PC-9 (cell line): ENCODE measurements at regions not wholly inside any gene's neighbourhood (a gene's known extent, or its start where the extent isn't known, plus 50 kb on each side); places are given as distances from the start of the nearest gene placed in this dataset.

Experiments
- BruUV-seq: library from RNA; stranded (reverse); fragments of 400-500 nt; replicated peaks from 2 replicates; lab custom pipeline; 2021; lab: Mats Ljungman, UMichigan
- CTCF ChIA-PET: fragments of 300-600 bp; sonication (Branson Sonifier 250); formaldehyde crosslinking; loops from one replicate; lab custom pipeline; 2022; ENCODE audit warnings: antibody characterized with exemption; lab: Charles Lee
- POLR2A ChIA-PET: fragments of 300-600 bp; sonication (Branson Sonifier 250); formaldehyde crosslinking; loops from one replicate; lab custom pipeline; 2022; ENCODE audit warnings: antibody characterized with exemption; ENCODE audit not compliant: unreplicated experiment; lab: Charles Lee
- DNase-seq, 2 experiments: peaks; one replicate each; pipeline versions ENCODE4 v3.0.0 to v3.0.0-alpha.2; 2015 to 2022; ENCODE audit warnings: mixed read lengths in 1 of 2
- H2AFZ ChIP-seq: fragments of 200-600 bp; sonication (generic); 2 replicates; pipeline ENCODE4 v1.8.1; 2017; ENCODE audit warnings: antibody characterized with exemption
- H3F3A ChIP-seq: fragments of 200-600 bp; sonication (generic); 2 replicates; pipeline ENCODE4 v1.8.1; 2017; ENCODE audit warnings: antibody characterized with exemption, mild to moderate bottlenecking, low read depth; ENCODE audit not compliant: insufficient read depth
- H3K27ac ChIP-seq: fragments of 200-600 bp; sonication (generic); 2 replicates; pipeline ENCODE4 v1.6.1; 2016; ENCODE audit warnings: mixed run types
- H3K27me3 ChIP-seq: fragments of 200-600 bp; sonication (generic); 2 replicates; pipeline ENCODE4 v1.6.1; 2016; ENCODE audit warnings: low read depth, mixed run types; ENCODE audit not compliant: insufficient read depth
- H3K36me3 ChIP-seq: fragments of 200-600 bp; sonication (generic); 2 replicates; pipeline ENCODE4 v1.6.1; 2016; ENCODE audit warnings: low read depth, mixed run types
- H3K4me1 ChIP-seq: fragments of 200-600 bp; sonication (generic); replicated peaks from 2 replicates; pipeline ENCODE4 v1.6.1; 2016; ENCODE audit warnings: mixed run types; ENCODE audit not compliant: insufficient read depth
- H3K4me2 ChIP-seq: fragments of 200-600 bp; sonication (generic); 2 replicates; pipeline ENCODE4 v1.6.1; 2017; ENCODE audit warnings: mixed run types
- H3K4me3 ChIP-seq: fragments of 200-600 bp; sonication (generic); 2 replicates; pipeline ENCODE4 v1.6.1; 2016; ENCODE audit warnings: mixed run types
- H3K79me2 ChIP-seq: fragments of 200-600 bp; sonication (generic); 2 replicates; pipeline ENCODE4 v1.6.1; 2017; ENCODE audit warnings: low read depth, mixed run types
- H3K9me2 ChIP-seq: fragments of 200-600 bp; sonication (generic); 2 replicates; pipeline ENCODE4 v1.8.1; 2017; ENCODE audit warnings: mild to moderate bottlenecking; ENCODE audit not compliant: insufficient read depth
- H3K9me3 ChIP-seq: fragments of 200-600 bp; sonication (generic); 2 replicates; pipeline ENCODE4 v1.8.1; 2016; ENCODE audit warnings: low read depth; ENCODE audit not compliant: insufficient read depth
- H4K20me1 ChIP-seq: fragments of 200-600 bp; sonication (generic); 2 replicates; pipeline ENCODE4 v1.8.1; 2017; ENCODE audit not compliant: insufficient read depth
- CTCF ChIP-seq: fragments of 200-600 bp; sonication (generic); conservative IDR thresholded peaks from 2 replicates; pipeline ENCODE4 v1.6.1; 2017; ENCODE audit warnings: mixed run types, antibody characterized with exemption, mild to moderate bottlenecking, moderate library complexity
- EZH2 ChIP-seq: fragments of 200-600 bp; sonication (generic); IDR thresholded peaks from 2 replicates; pipeline ENCODE4 v1.8.0; 2017; ENCODE audit warnings: antibody characterized with exemption, low read depth
- intact Hi-C: fragments of 100-400 bp; cut with micrococcal nuclease; formaldehyde crosslinking; loops from one replicate; pipeline ENCODE4 v1.10.0; 2022; ENCODE audit not compliant: unreplicated experiment

GRCh38 chr6:110549277-110549676 is 72.9 kb upstream of the SLC22A16 start:
- Histone ChIP-seq H3K4me1 (peaks cover 30% of the 10 kb centered on the region), H3K9me2 (no peaks in the 10 kb centered on the region), H2AFZ (no peak overlapping the region), H3K4me3 (no peak overlapping the region), H3K27me3 (no peaks in the 10 kb centered on the region), H3K4me2 (no peak overlapping the region), H3K36me3 (no peaks in the 10 kb centered on the region), H3K79me2 (no peaks in the 10 kb centered on the region), H3F3A (peaks cover 19% of the 10 kb centered on the region), H3K27ac (no peak overlapping the region), H3K9me3 (peaks cover 15% of the 10 kb centered on the region), H4K20me1 (no peaks in the 10 kb centered on the region)
- no TSS peak for BruUV-seq
- TF ChIP-seq EZH2: no peak
- TF ChIP-seq CTCF: no peak
- intact Hi-C loops: loop anchor here (10.0 kb wide), 1 partner anchor 266 kb away; the partner anchor contains the start of gene CDK19
- DNase-seq: no peak
- CTCF ChIA-PET: no interaction called here
- POLR2A ChIA-PET: no interaction called here

GRCh38 chr6:110548110-110548847 is 71.9 kb upstream of the SLC22A16 start:
- peaks cover 19% of the 10 kb centered on the region for H3F3A ChIP-seq
- ChIA-PET POLR2A (interaction anchor here (0.7 to 1.0 kb wide), 4 partner anchors 11 to 1196 kb away, joined by 3 to 5 read pairs (median 4); partner anchors contain the start of gene RPF2), CTCF (interaction anchor here (0.6 kb wide), 1 partner anchor 396 kb away, joined by 4 read pairs; no protein-coding TSS in a partner anchor)
- H3K4me3 ChIP-seq: no peak overlapping the region
- H2AFZ ChIP-seq: peak overlapping the region; percentile 26; the same call in 1 of the 2 replicates
- peaks cover 15% of the 10 kb centered on the region for H3K9me3 ChIP-seq
- H3K4me1 ChIP-seq: peaks cover 36% of the 10 kb centered on the region
- no peaks in the 10 kb centered on the region for H3K27me3 ChIP-seq
- TF ChIP-seq CTCF (no peak), EZH2 (no peak)
- no peaks in the 10 kb centered on the region for H3K9me2 ChIP-seq
- H3K36me3 ChIP-seq: no peaks in the 10 kb centered on the region
- no peak for DNase-seq
- no peaks in the 10 kb centered on the region for H4K20me1 ChIP-seq
- intact Hi-C loops: loop anchor here (10.0 kb wide), 1 partner anchor 267 kb away; the partner anchor contains the start of gene CDK19
- peak overlapping the region; percentile 44 for H3K4me2 ChIP-seq
- H3K79me2 ChIP-seq: no peaks in the 10 kb centered on the region
- H3K27ac ChIP-seq: peak overlapping the region; percentile 64
- BruUV-seq: no TSS peak

- ChIA-PET POLR2A (interaction anchor here (0.6 to 0.7 kb wide), 4 partner anchors 10 to 1197 kb away, joined by 3 to 7 read pairs (median 5); partner anchors contain the start of gene AMD1), CTCF (interaction anchor here (0.6 kb wide), 1 partner anchor 397 kb away, joined by 4 read pairs; no protein-coding TSS in a partner anchor)
- Histone ChIP-seq H3K4me2 (peak overlapping the region; percentile 44), H3K9me3 (peaks cover 11% of the 10 kb centered on the region), H3K27me3 (no peaks in the 10 kb centered on the region), H3K79me2 (no peaks in the 10 kb centered on the region), H3K4me3 (no peak overlapping the region), H2AFZ (no peak overlapping the region), H3K4me1 (peaks cover 44% of the 10 kb centered on the region), H3K27ac (peak overlapping the region; percentile 64), H3F3A (peaks cover 19% of the 10 kb centered on the region), H3K9me2 (no peaks in the 10 kb centered on the region), H4K20me1 (no peaks in the 10 kb centered on the region), H3K36me3 (no peaks in the 10 kb centered on the region)
- DNase-seq: peak; percentile 29 to 90
- intact Hi-C loops: loop anchor here (1.0 to 10.0 kb wide), 2 partner anchors 10 to 267 kb away; partner anchors contain the start of gene CDK19
- TF ChIP-seq CTCF (no peak), EZH2 (no peak)
- no TSS peak for BruUV-seq
These were observed 71.0 kb upstream of the SLC22A16 start for GRCh38 chr6:110547266-110547964.
